Neuron (in vitro differentiated cells): ENCODE measurements at regions not wholly inside any gene's neighbourhood (a gene's known extent, or its start where the extent isn't known, plus 50 kb on each side); places are given as distances from the start of the nearest gene placed in this dataset.
"Not testable (repeated sequence)": the region's sequence is repeated elsewhere in the genome, so short reads cannot be mapped to it uniquely, and the experiment has no call there.

ENCODE experiments used
- H2AFZ ChIP-seq: one replicate; pipeline ENCODE4 v1.6.1; 2013; ENCODE audit warnings: low read depth, mild to moderate bottlenecking, inconsistent platforms, low read length, moderate library complexity
- H3K27me3 ChIP-seq: one replicate; pipeline ENCODE4 v1.6.1; 2013; ENCODE audit warnings: low read length; ENCODE audit not compliant: insufficient read depth
- H3K36me3 ChIP-seq: one replicate; pipeline ENCODE4 v1.6.1; 2013; ENCODE audit warnings: low read length; ENCODE audit not compliant: insufficient read depth
- H3K4me1 ChIP-seq: one replicate; pipeline ENCODE4 v1.6.1; 2013; ENCODE audit warnings: low read length; ENCODE audit not compliant: insufficient read depth
- H3K4me3 ChIP-seq: 2 replicates; pipeline ENCODE4 v1.5.1; 2013; ENCODE audit warnings: mild to moderate bottlenecking, low read length, moderate library complexity
- H3K9me3 ChIP-seq: one replicate; pipeline ENCODE4 v1.6.1; 2013; ENCODE audit warnings: low read length

DNA sequence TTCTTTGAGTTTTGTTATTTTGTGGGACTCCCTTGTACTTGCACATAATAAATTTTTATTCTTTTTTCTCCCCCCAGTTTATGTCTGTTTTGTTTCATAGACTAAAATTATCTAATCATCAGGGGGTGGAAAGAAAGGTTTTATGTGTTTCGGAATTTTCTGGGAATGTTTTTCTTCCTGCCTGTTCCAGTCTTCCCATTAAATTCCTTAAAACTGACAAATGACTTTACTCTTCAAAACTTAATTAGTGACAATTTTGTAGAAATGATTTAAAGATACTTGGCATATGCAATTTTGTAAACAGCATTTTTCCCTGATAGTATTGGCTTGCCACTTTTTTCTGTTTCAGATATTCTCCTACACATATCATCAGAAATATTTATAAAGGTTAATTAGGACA lies 1813.4 kb downstream of the PCDH9 start:
- H3K27me3 ChIP-seq: no peaks in the 10 kb centered on the region
- no peak overlapping the region for H3K4me3 ChIP-seq
- no peaks in the 10 kb centered on the region for H3K36me3 ChIP-seq
- no peaks in the 10 kb centered on the region for H3K9me3 ChIP-seq
- H3K4me1 ChIP-seq: no peaks in the 10 kb centered on the region
- H2AFZ ChIP-seq: no peak overlapping the region

DNA sequence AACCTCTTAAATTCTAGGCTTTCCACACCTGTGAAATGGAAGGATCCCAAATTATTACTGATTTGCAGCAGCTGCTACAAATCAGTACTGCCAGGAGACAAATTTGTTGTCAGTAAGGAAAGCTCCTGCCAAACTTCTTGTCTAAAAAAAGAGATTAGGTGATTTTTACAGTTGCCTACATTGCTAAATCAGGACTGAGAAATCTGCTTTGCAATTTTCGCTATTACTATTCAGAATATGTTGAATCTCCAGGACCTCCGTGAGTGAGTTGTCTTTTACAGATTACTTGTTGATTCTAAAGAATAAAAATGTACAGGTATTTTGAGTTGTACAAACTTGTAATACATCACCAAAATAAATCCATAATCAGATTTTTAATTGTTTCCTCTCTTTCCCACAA lies 1815.9 kb downstream of the PCDH9 start:
- Histone ChIP-seq H3K4me3 (no peak overlapping the region), H3K4me1 (no peaks in the 10 kb centered on the region), H3K9me3 (no peaks in the 10 kb centered on the region), H2AFZ (no peak overlapping the region), H3K36me3 (no peaks in the 10 kb centered on the region), H3K27me3 (no peaks in the 10 kb centered on the region)

DNA sequence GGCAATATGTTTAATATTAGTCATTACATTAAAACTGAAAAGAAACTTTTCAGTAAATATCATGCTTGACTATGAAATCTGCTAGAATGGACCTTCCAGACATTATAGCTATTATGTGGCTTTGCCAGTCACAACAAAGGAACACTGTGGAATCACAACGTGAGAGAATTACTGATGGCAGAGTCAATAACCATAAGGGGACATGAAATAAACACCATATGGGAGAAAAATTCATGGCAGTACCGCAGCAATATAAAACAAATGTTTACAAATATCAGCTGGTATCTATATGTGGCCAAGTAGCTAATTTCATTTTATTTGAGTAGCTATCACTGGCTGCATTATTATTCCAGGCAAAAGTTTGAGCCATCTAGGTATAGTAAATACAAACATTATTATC lies 1818.6 kb downstream of the PCDH9 start:
- Histone ChIP-seq H3K9me3 (no peaks in the 10 kb centered on the region), H3K4me1 (no peaks in the 10 kb centered on the region), H3K36me3 (no peaks in the 10 kb centered on the region), H3K27me3 (no peaks in the 10 kb centered on the region), H2AFZ (no peak overlapping the region), H3K4me3 (no peak overlapping the region)

DNA sequence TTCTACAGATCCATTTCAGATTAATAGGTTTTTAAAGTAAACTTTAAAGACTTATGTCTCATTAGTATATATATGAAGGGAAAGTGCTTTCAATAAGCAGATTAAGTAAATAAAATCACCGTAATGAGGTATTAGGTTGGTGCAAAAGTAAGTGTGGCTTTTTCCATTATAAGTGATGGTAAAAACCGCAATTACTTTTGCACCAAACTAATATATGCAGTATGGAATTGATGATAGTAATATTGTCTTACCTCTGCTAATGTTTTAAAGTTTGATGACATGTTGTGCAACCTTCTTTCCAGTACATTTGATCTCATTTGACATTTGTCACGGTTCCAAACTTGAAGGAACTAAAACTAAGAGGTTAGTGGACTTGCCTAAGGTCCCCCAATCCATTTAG lies 1819.3 kb downstream of the PCDH9 start:
- no peaks in the 10 kb centered on the region for H3K9me3 ChIP-seq
- H3K36me3 ChIP-seq: no peaks in the 10 kb centered on the region
- H2AFZ ChIP-seq: no peak overlapping the region
- H3K4me1 ChIP-seq: no peaks in the 10 kb centered on the region
- H3K4me3 ChIP-seq: no peak overlapping the region
- H3K27me3 ChIP-seq: no peaks in the 10 kb centered on the region

DNA sequence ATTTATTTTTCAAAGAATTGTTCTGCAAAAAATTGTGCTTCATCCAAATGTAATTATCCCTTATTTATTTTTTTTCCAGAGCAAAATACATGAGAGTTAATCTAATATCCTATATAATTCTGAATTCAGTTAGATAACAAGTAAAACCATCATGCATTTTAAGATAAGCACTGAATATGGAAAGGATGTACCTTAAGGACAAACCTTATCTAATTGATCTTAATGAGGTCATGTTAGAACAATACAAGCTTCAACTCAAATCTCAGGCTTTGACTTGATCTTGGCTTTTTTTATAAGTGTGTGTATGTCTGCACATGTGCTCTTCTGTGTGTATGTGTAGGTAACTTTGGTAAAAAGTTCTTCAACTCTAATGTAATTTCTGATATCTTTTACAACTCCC lies 1828.8 kb downstream of the PCDH9 start:
- H3K9me3 ChIP-seq: no peaks in the 10 kb centered on the region
- no peak overlapping the region for H3K4me3 ChIP-seq
- H2AFZ ChIP-seq: no peak overlapping the region
- no peaks in the 10 kb centered on the region for H3K4me1 ChIP-seq
- H3K27me3 ChIP-seq: no peaks in the 10 kb centered on the region
- H3K36me3 ChIP-seq: no peaks in the 10 kb centered on the region

DNA sequence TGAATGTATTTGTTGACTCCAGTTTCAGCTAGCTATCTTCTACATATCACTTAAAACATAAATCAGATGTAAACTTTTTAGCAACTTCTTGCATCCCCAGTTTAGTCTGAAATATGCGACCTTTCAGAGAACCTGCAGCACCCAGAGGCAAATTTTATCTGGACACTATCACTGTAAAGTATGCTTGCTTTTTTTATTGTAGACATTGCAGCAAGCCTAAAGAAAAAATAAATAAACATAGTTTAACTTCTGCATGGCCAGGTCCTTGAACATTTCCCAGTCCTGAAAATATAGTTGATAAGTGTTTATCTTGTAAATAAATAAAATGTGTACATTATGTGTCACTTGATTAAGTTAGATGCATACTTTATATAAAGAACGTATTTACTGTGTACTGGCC lies 1829.4 kb downstream of the PCDH9 start:
- H3K4me3 ChIP-seq: no peak overlapping the region
- H3K27me3 ChIP-seq: no peaks in the 10 kb centered on the region
- no peaks in the 10 kb centered on the region for H3K4me1 ChIP-seq
- no peak overlapping the region for H2AFZ ChIP-seq
- H3K9me3 ChIP-seq: no peaks in the 10 kb centered on the region
- no peaks in the 10 kb centered on the region for H3K36me3 ChIP-seq

DNA sequence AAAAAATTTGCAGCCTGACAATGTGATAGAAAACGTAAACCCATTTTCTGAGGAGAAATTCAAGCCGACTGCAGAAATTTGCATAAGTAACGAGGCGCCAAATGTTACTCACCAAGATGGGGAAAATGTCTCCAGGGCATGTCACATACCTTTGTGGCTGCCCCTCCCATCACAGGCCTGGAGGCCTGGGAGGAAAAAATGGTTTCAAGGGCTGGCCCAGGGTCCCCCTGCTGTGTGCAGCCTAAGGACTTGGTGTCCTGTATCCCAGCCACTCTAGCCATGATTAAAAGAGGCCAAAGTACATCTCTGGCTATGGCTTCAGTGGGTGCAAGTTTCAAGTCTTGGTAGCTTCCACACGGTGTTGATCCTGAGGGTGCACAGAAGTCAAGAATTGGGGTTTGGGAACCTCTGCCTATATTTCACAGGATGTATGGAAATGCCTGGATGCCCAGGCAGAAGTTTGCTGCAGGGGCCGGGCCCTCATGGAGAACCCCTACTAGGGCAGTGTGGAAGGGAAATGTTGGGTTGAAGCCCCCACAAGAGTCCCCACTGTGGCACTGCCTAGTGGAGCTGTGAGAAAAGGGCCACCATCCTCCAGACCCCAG lies 1842.3 kb downstream of the PCDH9 start:
- Histone ChIP-seq H3K36me3 (no peaks in the 10 kb centered on the region), H3K4me3 (no peak overlapping the region), H3K27me3 (no peaks in the 10 kb centered on the region), H3K4me1 (no peaks in the 10 kb centered on the region), H2AFZ (no peak overlapping the region), H3K9me3 (no peaks in the 10 kb centered on the region)

DNA sequence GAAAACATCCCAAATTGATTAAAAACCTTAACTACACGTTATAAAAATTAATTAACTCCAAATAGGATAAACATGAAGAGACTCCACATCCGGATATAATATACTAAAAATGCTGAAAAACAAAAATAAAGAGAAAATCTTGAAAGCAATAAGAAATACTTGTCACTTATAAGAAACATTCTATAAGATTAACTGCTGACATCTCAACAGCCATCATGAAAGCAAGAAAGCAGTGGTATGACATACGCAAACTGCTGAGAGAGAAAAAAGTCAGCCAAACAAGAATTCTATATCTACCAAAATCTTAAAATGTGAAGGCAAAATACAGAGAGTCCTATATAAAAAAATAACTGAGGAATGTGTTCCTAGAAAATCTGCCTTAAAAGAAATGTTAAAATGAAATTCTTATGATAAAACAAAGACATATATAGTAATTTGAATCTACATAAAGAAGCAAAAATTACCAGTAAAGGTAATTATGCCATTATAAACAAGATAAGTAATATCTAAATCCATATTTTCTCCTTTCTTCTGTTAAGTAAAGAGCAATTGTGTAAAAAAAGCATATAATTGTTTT lies 1851.1 kb downstream of the PCDH9 start:
- H3K9me3 ChIP-seq: no peaks in the 10 kb centered on the region
- no peaks in the 10 kb centered on the region for H3K27me3 ChIP-seq
- H3K4me1 ChIP-seq: no peaks in the 10 kb centered on the region
- no peaks in the 10 kb centered on the region for H3K36me3 ChIP-seq
- H2AFZ ChIP-seq: no peak overlapping the region
- H3K4me3 ChIP-seq: no peak overlapping the region

DNA sequence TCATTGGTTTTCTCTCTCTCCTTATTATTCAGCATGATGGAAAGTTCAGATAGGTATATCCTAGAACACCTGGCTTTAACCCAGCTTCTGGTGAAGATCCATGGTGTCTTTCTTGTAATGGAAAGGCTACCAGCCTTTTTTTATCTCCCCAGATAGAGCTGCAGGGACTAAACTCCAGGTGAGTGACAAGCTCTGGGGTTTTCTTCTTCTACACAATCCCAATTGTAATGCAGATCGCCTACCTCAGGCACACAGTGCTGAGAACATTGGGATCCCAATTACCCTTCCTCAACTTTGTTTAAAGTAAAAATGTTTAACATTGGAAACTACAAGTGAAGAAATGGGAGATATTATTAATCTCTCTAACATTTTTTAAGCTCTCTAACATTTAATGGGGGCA lies 1851.7 kb downstream of the PCDH9 start:
- Histone ChIP-seq H3K4me1 (no peaks in the 10 kb centered on the region), H3K4me3 (no peak overlapping the region), H3K27me3 (no peaks in the 10 kb centered on the region), H3K9me3 (no peaks in the 10 kb centered on the region), H2AFZ (no peak overlapping the region), H3K36me3 (no peaks in the 10 kb centered on the region)

DNA sequence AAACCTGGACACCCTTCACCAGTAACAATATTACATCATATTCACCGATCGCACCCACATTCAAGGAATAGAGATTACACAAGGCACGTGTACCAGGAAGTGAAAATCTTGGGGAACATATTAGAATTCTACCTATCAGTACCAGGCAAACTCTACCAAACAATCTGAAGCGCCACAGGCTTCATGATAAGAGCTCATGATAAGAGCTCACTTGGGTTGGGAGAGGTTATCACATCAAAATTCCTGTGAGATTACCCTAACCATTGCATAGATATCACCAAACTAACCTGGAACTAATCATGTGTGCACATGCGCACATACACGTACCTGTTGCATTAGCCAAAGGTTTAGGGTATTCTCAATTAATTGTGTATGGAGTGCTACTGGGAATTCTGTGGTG lies 1861.3 kb downstream of the PCDH9 start:
- H2AFZ ChIP-seq: no peak overlapping the region
- H3K36me3 ChIP-seq: no peaks in the 10 kb centered on the region

DNA sequence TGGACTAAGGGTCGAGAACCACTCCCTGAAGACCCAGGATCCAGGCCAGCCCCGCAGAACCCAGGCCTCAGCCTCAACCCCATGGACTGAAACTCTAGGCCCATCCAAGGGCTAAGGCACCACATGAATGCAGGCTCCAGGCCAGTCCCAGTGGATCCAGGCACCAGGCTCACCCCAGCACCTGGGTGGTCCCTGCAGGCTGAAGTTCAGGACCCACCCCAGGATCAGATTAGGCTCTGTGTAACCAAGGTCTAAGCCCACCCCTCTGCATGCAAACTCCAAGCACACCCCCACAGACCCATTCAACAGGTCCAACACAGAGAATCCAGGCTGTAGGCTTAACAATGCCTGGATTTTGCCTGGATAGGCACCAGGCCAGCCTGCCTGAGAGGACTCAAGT lies 1876.2 kb downstream of the PCDH9 start:
- H2AFZ ChIP-seq: no peak overlapping the region
- H3K4me1 ChIP-seq: no peaks in the 10 kb centered on the region
- no peak overlapping the region for H3K4me3 ChIP-seq
- H3K9me3 ChIP-seq: no peaks in the 10 kb centered on the region
- no peaks in the 10 kb centered on the region for H3K27me3 ChIP-seq
- no peaks in the 10 kb centered on the region for H3K36me3 ChIP-seq

More for the DNA sequence above, 1861.3 kb downstream of the PCDH9 start:
- Histone ChIP-seq H3K27me3 (no peaks in the 10 kb centered on the region), H3K4me3 (no peak overlapping the region), H3K4me1 (no peaks in the 10 kb centered on the region), H3K9me3 (no peaks in the 10 kb centered on the region)

DNA sequence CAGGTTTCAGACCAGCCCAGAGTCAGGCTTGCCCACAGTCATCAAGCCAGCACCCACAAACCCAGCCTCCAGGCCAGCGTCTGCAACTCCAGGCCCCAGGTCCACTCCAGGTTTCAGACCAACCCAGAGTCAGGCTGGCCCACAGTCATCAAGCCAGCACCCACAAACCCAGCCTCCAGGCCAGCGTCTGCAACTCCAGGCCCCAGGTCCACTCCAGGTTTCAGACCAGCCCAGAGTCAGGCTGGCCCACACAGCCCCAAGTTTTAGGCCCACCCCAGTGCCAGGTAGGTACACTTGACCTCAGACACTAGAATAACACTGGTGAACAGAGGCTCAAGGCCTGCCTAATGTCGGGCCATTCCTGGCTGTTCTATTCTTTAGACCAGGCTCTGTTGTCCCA lies 1877.0 kb downstream of the PCDH9 start:
- not testable (repeated sequence) for H2AFZ ChIP-seq, H3K27me3 ChIP-seq, H3K9me3 ChIP-seq, H3K36me3 ChIP-seq, H3K4me1 ChIP-seq, H3K4me3 ChIP-seq

DNA sequence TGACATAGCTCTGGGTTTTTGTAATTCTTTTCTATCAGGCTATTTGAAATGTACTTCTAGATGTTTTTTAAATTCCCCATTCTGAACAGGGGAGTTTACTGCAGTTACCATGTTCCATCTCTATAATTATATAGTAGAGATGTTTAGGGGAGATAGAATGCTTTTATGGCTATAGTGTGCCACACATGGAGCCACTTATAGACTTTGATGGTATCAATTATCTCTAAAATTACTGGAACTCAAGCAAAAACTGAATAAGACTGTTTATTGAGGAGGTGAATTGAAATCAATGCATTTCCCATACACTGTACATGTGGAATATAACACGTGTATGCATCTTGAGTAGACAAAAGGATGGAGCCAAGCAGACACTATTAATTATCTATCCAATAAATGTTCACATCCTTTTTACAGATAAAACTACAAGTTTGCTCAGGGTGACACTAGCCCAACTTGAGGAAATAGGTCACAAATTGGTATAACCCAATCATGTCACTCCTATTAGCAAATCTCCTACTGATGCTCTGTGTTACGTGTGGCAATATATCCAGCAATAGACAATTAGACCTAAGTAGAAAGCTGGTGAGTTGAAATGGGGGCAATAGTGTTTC lies 1882.6 kb downstream of the PCDH9 start:
- Histone ChIP-seq H3K27me3 (no peaks in the 10 kb centered on the region), H2AFZ (no peak overlapping the region), H3K36me3 (no peaks in the 10 kb centered on the region), H3K4me3 (no peak overlapping the region), H3K4me1 (no peaks in the 10 kb centered on the region), H3K9me3 (no peaks in the 10 kb centered on the region)
